ENCODE measurements at regions not wholly inside any gene's neighbourhood (a gene's known extent, or its start where the extent isn't known, plus 50 kb on each side); places are given as distances from the start of the nearest gene placed in this dataset.

- TF ChIP-seq CTCF (IDR thresholded peaks at IDR 0.05) (no peak), POLR2A (IDR thresholded peaks at IDR 0.05) (no peak)
Measured at GRCh38 chr2:129865976-129866375, 113.5 kb upstream of the RAB6C start.
